Lower leg skin (tissue), 4 donors: ENCODE measurements at regions not wholly inside any gene's neighbourhood (a gene's known extent, or its start where the extent isn't known, plus 50 kb on each side); places are given as distances from the start of the nearest gene placed in this dataset.

Experiments used
- DNase-seq, 2 donors: peaks; one replicate each; pipeline ENCODE4 v3.0.0-alpha.2; 2019; ENCODE audit warnings: low spot score in 2 of 2
- H3K4me3 ChIP-seq: fragments of 200-600 bp; sonication (generic); 2 replicates; pipeline ENCODE4 v1.5.1; 2017; ENCODE audit warnings: mild to moderate bottlenecking, low read depth; ENCODE audit not compliant: poor library complexity, severe bottlenecking
- POLR2A ChIP-seq, 2 donors: fragments of 450-650 bp; IDR thresholded peaks; one replicate each; pipeline ENCODE4 v1.6.1; 2016 to 2017; ENCODE audit warnings: antibody characterized with exemption in 2 of 2, mild to moderate bottlenecking in 1 of 2, moderate library complexity in 1 of 2
- WGBS, 2 donors: methylation state at CpG; one replicate each; pipeline ENCODE4 v1.1.5; 2018; 5-methylcytosine and 5-hydroxymethylcytosine counted together
- intact Hi-C: fragments of 100-400 bp; cut with DNase I; formaldehyde crosslinking; loops from one replicate; pipeline ENCODE4 v1.15.0; 2023; ENCODE audit warnings: low total_unique reads
- TF ChIP-seq, protein P1 (sequence below), 3 donors: fragments of 450-650 bp; IDR thresholded peaks; one replicate each; pipeline ENCODE4 v1.5.1; 2016; ENCODE audit warnings: antibody characterized with exemption in 3 of 3, mild to moderate bottlenecking in 3 of 3, moderate library complexity in 2 of 3

DNA sequence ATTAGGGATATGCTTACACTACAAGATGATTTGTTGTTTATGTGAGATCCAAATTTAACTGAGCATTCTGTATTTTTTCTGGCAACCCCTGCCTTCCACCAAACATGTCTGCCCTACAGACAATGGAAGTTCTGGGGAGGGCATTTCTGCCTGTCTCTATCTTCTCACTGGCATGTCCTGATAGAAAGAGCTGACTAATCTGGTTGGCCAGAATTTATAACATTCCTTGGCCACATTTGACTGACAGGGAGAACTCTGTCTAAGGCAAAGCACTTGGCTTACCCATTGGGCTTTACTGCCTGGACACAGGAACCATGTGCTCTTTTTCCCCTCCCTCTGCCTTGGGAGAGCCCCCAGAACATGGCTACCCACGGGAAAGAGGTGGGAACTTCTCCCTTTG, 70.6 kb upstream of the TMEM178A start:
- TF ChIP-seq POLR2A (IDR thresholded peaks at IDR 0.05), result no peak
- TF ChIP-seq, protein P1, sequence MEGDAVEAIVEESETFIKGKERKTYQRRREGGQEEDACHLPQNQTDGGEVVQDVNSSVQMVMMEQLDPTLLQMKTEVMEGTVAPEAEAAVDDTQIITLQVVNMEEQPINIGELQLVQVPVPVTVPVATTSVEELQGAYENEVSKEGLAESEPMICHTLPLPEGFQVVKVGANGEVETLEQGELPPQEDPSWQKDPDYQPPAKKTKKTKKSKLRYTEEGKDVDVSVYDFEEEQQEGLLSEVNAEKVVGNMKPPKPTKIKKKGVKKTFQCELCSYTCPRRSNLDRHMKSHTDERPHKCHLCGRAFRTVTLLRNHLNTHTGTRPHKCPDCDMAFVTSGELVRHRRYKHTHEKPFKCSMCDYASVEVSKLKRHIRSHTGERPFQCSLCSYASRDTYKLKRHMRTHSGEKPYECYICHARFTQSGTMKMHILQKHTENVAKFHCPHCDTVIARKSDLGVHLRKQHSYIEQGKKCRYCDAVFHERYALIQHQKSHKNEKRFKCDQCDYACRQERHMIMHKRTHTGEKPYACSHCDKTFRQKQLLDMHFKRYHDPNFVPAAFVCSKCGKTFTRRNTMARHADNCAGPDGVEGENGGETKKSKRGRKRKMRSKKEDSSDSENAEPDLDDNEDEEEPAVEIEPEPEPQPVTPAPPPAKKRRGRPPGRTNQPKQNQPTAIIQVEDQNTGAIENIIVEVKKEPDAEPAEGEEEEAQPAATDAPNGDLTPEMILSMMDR (IDR thresholded peaks at IDR 0.05), result no peak
- WGBS, 2 donors, result 76 to 100% methylated on average over 1 of the region's 1 CpG
- intact Hi-C loops, result no loop called here
- H3K4me3 ChIP-seq, result no peak overlapping the region
- DNase-seq, result no peak

DNA sequence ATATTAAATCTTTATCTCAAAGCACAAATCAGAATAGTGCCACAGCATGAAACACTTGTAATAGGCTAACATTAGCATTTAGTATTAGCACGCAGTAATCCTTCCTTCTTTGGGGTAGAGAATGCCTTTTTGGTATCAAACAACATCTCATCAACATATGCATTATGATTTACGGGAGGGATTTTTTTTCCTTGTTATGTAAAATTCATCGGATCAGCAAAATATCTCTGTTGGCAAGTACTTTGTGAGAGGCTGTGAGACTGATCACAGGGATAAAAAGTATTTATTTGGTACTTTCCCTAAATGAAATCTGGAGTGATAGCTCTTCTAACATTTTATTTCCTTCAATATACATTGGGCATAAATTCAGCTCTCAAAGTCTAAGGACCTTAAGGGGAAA, 68.4 kb upstream of the TMEM178A start:
- intact Hi-C loops, result no loop called here
- no peak for DNase-seq
- TF ChIP-seq POLR2A (IDR thresholded peaks at IDR 0.05), result no peak
- TF ChIP-seq, protein P1 (IDR thresholded peaks at IDR 0.05), result no peak
- no peak overlapping the region for H3K4me3 ChIP-seq
- 79 to 90% methylated on average over 3 of the region's 3 CpGs for WGBS, 2 donors

DNA sequence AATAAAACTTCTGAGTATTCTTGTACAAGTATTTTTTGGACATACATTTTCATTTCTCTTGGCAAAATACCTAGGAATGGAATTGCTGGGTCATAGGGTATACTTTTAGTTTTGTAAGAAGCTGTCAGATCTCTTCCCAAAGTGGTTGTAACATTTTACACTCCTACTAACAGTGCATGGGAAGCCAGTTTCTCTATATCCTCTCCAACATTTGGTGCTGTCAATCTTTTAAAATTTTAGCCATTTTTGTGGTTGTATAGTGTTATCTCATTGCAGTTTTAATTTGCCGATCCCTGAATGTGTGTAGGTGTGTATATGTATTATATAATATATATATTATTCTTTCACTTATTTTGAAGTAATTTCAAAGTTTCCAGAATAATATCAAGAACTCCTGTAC, 63.1 kb upstream of the TMEM178A start:
- no peak for TF ChIP-seq POLR2A (IDR thresholded peaks at IDR 0.05)
- TF ChIP-seq, protein P1 (IDR thresholded peaks at IDR 0.05), result no peak
- intact Hi-C loops, result no loop called here
- DNase-seq, result no peak
- 97 to 100% methylated on average over 1 of the region's 1 CpG for WGBS, 2 donors
- no peak overlapping the region for H3K4me3 ChIP-seq

DNA sequence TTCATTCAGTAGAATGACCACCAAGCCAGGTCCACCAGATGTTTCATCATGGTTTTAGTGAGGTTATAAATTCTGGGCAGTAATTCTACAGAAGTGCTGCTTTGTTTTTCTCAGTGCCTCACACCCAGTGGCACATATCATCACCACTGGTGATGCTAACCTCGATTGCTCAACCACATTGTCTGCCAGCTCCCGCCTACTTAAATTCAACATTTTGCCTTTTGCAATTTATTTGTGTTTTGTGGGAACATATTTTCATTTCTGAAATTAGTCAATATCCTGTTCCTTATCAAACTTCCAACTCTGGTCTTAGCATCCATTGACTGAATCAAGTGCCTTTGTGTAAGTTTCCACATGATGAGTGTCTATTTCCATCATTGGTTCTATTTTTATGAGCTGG, 62.3 kb upstream of the TMEM178A start:
- intact Hi-C loops, result no loop called here
- H3K4me3 ChIP-seq, result no peak overlapping the region
- TF ChIP-seq POLR2A (IDR thresholded peaks at IDR 0.05), result no peak
- TF ChIP-seq, protein P1 (IDR thresholded peaks at IDR 0.05), result no peak
- no peak for DNase-seq
- WGBS, 2 donors, result 25 to 33% methylated on average over 2 of the region's 2 CpGs

DNA sequence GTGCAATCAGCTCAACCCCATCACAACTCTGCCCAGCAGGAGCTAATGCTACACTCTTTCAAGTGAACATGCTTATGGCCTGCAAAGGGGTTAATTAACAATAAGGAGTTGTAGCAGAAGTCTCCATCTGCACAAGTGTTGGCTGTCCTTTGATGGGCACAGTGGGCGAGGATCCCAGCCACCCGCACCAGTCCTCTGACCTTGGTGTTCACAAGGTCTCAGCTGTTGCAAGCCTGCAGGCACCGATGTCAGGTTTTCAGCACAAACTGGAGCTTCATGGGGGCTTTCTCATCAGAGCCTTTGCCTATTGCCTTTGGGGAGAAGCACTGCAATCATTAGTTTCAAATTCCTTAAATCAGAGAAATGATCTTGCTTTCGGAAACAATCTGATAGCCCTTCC, 60.9 kb upstream of the TMEM178A start:
- intact Hi-C loops, result no loop called here
- 87 to 95% methylated on average over 4 of the region's 4 CpGs for WGBS, 2 donors
- H3K4me3 ChIP-seq, result no peak overlapping the region
- TF ChIP-seq POLR2A (IDR thresholded peaks at IDR 0.05), result no peak
- TF ChIP-seq, protein P1 (IDR thresholded peaks at IDR 0.05), result no peak
- no peak for DNase-seq

DNA sequence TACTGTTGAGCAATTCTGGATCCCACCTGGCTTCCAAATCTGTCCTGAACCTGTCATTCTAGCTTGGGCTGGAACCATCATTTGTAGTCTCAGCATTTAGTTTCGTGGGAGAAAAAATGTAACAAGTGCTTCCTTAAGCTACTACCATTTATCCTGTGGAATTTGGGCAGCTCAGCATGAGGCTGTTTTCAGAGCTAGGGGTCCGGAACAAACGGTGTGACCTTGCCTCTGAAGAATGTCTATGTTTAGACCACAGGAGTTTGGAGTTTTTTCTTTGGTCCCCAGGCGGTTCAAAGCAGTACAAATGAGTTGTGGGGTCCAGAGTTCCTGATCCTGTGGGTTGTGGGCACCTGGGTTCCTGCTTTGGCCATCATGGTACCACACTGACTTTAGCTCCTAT, 59.1 kb upstream of the TMEM178A start:
- TF ChIP-seq, protein P1 (IDR thresholded peaks at IDR 0.05), result no peak

More for the DNA sequence above, 59.1 kb upstream of the TMEM178A start:
- intact Hi-C loops, result no loop called here
- no peak for DNase-seq
- WGBS, 2 donors, result 88 to 95% methylated on average over 4 of the region's 4 CpGs
- no peak overlapping the region for H3K4me3 ChIP-seq
